Upper lobe of left lung (tissue), 4 donors: ENCODE measurements at regions not wholly inside any gene's neighbourhood (a gene's known extent, or its start where the extent isn't known, plus 50 kb on each side); places are given as distances from the start of the nearest gene placed in this dataset.

Experiments
- CTCF ChIP-seq, 6 experiments: fragments of 450-650 bp in 4 of 6; fragments of 200-600 bp in 2 of 6; sonication (generic) in 2 of 6; IDR thresholded peaks; one replicate each; pipeline ENCODE4 v1.5.1; 2016 to 2019; ENCODE audit warnings: antibody characterized with exemption in 6 of 6
- POLR2AphosphoS5 ChIP-seq, 2 donors: sonication (generic); formaldehyde crosslinking; IDR thresholded peaks; one replicate each; pipeline ENCODE4 v1.5.1; 2017; ENCODE audit warnings: antibody characterized with exemption in 2 of 2

GRCh38 chr6:168979254-168979653 lies 274.4 kb downstream of the THBS2 start:
- no peak for TF ChIP-seq CTCF (IDR thresholded peaks at IDR 0.05)
- no peak for TF ChIP-seq POLR2AphosphoS5 (IDR thresholded peaks at IDR 0.05)
